ENCODE measurements at regions not wholly inside any gene's neighbourhood (a gene's known extent, or its start where the extent isn't known, plus 50 kb on each side); places are given as distances from the start of the nearest gene placed in this dataset.

GRCh38 chr17:73950593-73950914, 252.9 kb upstream of the RPL38 start:
- no peak for TF ChIP-seq CTCF (IDR thresholded peaks at IDR 0.05)
- no peak for TF ChIP-seq POLR2A (IDR thresholded peaks at IDR 0.05)
